ENCODE measurements at regions not wholly inside any gene's neighbourhood (a gene's known extent, or its start where the extent isn't known, plus 50 kb on each side); places are given as distances from the start of the nearest gene placed in this dataset.

DNA sequence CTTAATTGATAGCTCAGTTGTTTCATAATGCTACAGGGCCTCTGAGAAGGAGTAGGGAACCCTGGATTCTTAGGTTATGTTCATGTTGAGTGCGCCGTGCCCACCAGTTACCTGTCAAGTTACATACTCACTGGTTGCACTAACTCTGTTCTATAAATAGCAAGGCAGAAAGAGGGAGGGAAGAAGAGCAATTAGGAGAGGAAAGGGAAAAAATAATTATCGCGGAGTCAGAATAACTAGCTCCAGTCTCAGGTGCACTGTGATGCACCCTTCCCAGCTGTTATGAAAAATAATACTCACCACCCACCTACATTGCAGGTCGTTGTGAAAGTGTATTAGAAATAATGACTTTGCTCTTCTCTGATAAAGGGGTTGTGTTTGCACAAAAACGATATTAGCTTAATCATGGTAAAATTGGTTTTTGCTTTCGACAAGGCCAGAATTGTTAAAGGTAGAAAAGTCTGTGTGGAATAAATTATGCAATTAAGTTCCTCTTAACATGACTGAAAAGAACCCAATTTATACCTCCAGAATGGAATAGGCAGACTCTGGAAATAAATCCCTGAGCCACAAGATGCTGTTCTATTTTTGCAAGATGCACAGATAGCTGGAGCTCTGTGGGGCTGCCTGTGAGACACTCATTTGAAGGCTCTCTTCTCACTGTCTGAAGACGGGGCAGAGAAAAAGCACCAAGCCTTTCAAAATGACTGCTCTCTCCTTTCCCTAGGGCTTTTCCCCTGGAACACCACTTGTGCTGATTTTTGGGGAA, 137.6 kb upstream of the PITRM1 start:
- DNase-seq (ENCODE audit: low read depth) = no peak

DNA sequence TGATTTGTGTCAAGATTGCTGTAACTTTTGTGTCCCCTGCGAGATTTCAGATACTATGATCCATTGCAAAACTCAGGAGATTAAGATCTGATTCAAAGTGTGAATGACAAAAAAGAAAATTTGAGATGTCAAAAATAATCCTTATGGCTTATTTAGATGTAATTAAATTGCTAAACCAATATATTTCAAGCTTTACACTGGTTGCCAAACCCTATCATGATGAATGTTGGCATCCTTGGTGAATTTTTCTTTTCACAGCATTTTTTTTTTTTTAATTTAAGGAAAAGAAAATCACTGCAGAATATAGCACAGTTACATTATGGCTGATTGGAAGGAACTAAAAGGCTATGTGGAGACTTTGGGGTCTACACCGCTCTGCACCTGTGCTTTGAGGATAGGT, 133.5 kb upstream of the PITRM1 start:
- DNase-seq (ENCODE audit: low read depth) = no peak

DNA sequence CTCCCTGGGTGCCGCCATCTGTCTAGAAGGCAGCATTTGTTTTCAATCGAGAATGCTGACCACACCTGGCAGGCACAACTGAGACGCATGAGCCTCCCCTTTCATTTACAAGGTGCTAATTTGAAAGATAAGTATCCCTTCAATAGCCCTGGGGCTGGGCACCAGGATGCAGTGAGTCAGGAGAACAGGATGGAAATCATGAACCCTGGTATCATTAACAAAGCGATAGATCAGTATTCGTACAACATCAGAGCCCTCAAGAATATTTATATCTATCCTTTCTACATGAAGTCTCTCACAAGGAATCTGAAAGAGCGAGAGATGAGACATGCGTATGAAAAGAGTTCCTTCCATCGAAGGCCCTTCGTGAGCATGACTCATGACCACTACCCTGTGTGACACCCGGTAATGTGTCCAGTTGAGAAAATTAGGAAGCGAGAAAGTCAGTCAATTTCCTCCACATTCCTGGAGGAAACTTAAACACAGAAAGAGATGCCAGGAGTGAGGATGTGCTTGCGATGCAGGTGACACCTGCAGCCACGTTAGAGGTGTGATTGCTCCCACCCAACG, 123.1 kb upstream of the PITRM1 start:
- DNase-seq (ENCODE audit: low read depth) = no peak

DNA sequence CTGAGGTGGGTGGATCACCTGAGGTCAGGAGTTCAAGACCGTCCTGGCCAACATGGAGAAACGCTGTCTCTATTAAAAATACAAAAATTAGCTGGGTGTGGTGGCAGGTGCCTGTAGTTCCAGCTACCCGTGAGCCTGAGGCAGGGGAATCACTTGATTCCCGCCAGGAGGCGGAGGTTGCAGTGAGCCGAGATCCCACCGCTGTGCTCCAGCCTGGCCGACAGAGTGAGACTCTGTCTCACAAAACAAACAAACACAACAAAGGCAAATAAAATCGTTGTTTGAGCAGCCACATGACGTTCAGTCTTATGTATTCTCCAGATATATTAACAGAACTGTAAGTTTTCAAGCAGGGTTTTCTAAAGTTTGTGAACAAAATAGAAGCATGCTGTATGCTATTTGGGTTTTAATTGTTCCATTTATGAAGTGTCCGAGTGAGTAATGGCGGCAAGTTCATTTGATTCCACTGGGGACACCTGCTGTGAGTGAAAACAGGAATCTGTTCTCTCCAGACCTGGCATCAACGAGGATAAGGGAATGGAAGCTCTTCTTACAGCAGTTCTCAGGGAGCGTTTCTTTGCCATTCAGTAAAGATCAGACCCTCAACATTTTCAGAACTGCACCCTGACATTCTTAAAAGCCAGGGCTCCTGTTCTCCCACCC, 122.5 kb upstream of the PITRM1 start:
- DNase-seq (ENCODE audit: low read depth) = no peak

DNA sequence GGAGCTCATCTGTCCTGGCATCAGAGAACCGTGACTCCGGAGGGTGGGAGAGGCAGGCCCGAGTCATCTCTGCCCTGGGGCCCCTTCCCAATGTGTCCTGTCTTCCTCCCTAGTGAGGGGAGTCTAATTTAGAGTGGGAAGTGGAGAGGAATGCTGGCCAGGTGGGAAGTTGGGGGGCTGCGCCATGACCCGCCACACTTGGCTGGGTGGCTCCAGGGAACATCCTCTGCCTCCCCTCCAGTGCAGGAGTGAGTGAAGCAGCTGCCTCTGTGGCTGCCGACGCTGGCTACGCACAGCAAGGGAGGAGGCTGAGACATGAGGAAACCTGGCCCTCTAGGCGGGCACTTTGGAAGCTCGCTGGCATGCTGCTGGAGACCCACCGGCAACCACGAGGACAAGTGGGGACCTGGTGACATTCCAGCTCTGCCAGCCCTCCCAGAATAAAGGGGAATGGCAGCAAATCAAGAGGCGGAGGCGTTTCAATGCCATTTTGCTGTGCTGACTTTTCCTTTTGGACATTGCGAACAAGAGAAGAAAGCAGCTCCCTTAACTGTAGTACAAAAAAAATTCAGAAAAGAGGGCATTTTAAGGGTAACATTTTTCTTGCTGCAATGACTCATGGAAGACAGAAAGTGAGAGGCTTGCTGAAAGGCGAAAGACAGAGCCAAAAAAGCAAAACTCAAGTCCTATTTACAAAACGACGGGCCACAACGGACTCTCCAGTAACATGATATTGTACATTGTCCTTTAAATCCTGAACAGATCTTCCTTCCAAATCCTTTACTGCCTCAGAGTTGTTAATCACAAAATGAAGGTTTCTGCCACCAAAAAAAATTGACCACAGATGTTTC, 121.2 kb upstream of the PITRM1 start:
- no peak for DNase-seq (ENCODE audit: low read depth)

DNA sequence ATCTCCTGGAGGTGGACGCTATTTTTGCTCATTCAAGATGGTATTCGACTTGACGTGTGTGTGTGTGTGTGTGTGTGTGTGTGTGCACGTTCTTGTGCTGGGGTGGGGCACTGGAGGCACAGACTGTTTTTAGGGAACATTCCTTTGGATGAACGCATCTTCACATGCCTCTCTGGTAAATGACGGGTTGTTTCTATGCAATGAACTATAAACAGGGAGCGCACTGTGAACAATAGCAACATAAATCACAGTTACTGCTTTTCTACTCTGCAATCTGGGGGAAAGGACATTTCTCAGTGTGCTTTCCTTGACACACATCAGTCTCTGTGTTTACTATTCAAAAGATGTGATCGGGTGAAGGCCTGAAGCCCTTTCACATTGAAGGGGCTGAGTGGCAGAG, 120.1 kb upstream of the PITRM1 start:
- no peak for DNase-seq (ENCODE audit: low read depth)

DNA sequence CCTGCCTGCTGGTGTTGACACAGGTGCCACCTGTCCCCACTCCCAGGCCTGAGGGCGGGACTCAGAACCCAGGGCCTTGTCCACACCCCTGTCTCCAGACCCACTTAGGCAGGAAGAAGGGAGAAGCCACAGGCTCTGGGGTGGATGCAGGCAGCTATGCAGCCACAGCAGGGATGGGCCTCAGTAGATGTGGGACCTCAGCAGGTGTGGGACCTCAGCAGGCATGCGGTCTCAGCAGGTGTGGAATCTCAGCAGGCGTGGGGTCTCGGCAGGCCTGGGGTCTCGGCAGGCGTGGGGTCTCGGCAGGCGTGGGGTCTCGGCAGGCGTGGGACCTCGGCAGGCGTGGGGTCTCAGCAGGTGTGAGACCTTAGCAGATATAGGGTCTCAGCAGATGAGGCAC, 118.0 kb upstream of the PITRM1 start:
- DNase-seq (ENCODE audit: low read depth) = no peak

DNA sequence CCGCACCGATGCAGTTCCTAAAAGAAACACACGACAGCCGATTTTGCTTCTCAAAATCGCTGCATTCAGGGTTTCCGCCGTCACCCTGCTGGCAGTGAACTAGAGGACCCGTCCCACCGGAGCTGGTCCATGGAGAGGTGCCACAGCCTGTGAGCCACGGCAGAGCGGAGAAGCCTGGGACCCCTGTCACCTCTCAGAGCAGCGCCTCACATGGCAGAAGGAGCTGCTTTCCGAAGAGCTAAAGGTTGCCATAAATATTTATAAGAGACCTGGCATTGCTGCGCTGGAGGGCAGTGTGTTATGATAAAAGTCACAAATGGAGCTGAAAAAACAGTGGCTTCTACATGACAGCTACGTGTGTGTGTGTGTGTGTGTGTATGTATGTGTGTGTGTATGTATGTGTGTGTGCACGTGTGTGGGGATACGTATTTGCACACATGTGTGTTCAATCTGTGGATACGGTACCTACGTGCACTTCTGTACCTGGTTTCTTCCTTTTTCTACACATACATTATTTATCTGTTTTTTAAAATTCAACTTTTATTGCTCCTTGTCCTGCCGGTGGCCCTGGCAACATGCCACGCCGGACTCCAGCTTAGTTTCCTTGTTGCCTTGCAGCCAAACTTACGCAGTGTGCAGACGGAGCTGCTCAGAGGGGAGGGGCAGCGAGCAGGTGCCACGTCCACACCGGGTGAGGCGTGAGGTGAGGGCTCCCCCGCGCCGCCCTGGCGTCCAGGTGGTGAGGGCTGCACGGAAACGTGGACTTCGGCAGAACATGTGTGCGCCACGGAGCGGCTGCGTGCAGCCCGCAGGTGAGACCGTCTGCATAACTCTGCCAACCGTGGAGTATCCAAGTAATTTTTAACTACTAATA, 115.2 kb upstream of the PITRM1 start:
- DNase-seq (ENCODE audit: low read depth) = no peak

DNA sequence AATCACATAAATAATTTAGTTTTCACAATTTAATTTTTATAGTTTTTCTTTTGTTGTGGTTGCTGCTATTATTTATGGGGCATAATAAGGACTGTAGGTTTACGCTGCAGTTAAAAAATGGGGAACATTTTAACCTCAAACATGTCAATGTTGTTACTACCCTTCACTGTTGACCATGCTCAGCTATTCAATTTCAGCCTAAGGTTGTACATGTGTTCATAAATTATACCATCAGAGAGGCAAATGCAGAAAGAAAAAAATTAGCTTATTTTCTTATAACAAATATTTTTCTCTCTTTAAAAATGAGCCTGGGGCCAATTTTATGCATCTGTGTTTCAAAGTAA, 110.1 kb upstream of the PITRM1 start:
- no peak for DNase-seq (ENCODE audit: low read depth)

DNA sequence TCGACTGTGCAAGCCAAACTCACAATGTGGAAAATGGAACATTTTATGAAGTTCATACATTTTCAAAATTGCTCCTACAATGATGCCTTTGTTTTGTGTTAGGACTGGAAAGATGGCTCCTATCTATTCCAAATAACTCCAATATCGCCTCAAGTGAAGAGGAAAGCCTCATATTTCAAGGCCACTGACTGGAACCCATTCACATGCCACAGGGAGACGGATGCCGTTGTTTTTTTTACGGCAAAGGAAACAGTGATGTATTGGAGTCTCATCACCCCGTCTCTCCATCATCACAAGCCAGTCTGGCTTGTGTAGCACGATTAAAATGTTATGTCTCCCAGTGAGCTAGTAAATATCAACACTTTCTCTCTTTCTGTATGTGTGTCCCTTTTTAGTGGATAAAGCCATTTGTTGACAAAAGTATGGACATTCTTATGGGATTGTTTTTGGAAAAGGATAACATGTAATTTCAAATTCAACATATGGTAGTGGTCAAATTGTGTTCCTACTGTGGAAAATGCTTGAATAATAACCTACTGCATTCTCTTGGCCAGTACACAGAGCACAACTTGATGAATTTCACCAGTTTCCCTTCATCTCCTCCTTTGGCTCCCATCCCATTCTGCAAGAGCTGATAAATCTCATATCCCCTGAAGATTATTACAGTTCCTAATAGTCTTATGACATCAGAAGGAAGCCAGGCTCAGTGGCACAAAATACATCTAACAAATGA, 109.5 kb upstream of the PITRM1 start:
- DNase-seq (ENCODE audit: low read depth) = no peak

DNA sequence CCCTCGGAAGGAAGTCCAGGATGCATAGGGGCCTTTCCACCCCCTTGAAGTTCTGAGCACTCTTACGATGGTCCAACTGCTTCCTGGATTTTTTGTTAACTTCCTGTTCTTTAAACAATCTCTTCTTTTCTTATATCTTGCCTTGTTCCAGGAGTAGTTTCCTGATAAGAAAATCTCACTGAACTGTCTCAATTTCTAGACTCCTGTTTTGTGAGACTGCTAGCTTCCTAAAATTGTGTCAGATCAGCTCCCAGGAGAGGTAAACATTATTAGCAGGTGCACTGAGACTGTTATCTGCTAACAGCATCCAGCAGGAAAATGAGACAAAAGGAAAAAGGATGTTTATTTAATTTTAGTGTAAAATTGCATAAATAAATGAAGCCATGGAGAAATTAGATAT, 106.2 kb upstream of the PITRM1 start:
- no peak for DNase-seq (ENCODE audit: low read depth)

DNA sequence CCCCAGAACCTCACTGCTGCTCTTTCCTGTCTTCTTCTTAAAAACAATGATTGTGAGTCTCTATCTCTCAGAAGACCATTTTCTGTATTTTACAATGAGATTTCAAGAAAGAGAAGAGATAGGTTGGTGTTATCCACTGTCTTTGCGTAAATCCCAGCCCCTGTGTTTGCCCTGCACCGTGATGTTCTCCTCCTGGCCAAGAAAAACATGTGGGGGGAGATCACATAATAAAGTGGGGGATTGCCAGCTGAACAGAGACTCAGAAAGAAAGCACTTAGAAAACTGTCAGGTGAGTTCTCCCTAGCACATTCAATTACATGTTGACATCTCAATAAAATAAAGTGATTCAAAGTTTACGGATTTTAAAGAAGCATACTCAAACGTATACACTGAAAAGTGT, 105.0 kb upstream of the PITRM1 start:
- DNase-seq (ENCODE audit: low read depth) = no peak

DNA sequence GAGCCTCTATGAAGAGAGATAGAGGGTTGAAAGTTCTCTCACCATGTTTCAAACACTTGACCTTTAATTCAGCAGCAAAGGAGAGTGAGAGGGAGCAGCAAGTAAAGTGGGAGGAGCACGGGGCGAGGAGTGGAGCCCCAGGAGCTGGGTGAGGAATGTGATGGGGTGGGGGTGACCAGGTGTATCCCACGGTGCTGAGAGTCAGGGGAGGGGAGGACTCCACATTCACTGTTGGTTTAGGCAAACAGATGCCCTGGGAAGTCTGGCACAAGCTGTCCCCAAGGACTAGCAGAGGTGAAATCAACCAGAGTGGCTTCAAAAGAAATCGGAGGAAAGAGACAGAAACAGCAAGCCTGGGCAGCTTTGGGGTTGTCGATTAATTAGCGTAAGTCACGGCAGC, 101.8 kb upstream of the PITRM1 start:
- no peak for DNase-seq (ENCODE audit: low read depth)

DNA sequence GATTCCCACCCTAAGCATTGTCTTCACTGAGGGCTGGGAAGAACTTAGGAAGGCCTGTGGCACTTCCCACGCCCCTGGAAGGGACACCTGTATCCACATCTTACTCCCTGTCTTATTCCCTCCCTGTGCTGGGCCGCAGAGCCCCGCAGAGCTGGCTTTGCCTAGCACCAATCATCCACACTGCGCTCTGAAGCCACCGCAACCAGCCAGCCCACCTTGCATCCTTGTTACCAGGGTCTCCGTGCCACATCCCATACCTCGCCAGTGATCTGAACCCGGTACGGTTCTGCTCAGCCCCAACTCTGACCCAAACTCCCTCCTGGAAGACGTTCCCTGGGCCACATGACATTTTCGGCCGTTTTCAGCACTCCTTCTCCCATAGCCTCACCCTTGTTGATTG, 101.4 kb upstream of the PITRM1 start:
- DNase-seq (ENCODE audit: low read depth) = no peak

DNA sequence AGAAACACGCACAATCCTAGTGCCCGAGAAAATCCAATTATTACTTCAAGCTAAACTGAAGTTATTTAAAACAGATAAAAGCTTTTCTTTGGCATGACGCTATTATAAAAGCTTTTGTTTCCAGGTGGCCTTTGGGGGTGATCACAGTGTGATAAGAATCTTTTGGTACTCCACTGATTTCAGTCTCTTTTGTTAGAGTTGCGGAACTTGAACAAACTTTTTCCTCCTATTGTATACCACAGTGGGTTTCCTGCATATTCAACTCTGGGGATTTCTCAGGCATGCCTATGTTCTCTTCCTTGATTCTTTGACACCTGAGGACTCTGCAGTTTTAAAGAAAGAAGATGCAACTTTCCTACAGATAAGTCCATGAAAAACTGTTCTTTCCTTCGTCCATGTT, 99.7 kb upstream of the PITRM1 start:
- DNase-seq (ENCODE audit: low read depth) = no peak

DNA sequence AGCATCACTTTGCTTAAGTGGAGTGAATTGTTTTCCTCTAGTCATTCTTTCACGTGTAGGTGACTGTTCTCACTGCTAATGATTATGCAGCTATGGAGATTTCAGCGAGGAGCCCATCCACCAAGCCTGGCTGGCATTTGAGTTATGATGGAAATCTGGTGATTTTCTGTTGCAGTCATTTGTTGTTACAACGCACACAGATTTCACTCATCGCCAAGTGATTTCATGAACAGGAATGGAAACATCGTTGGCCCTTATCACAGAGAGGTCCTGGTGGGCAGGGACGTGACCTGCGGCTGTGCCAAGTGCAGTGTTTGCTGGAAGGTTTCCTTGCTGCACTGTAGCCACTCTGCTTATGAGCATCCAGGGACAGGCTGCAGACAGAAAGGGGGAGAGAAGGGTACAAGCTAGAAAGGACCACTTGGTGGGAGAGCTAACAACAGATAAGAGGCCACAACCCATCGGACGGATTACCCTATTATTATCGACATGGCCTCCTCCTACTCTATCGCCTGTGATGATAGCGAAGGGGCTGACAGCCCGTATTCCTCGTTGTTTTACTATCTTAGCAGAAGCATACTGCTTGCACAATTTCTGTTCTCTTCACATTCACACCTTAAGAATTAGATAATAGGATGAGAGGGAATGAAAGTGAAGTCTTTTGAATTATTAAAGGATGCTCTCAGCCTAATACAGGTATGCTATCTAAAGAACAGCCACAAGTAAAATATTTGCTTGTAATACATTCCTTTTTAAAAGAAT, 99.0 kb upstream of the PITRM1 start:
- no peak for DNase-seq (ENCODE audit: low read depth)

DNA sequence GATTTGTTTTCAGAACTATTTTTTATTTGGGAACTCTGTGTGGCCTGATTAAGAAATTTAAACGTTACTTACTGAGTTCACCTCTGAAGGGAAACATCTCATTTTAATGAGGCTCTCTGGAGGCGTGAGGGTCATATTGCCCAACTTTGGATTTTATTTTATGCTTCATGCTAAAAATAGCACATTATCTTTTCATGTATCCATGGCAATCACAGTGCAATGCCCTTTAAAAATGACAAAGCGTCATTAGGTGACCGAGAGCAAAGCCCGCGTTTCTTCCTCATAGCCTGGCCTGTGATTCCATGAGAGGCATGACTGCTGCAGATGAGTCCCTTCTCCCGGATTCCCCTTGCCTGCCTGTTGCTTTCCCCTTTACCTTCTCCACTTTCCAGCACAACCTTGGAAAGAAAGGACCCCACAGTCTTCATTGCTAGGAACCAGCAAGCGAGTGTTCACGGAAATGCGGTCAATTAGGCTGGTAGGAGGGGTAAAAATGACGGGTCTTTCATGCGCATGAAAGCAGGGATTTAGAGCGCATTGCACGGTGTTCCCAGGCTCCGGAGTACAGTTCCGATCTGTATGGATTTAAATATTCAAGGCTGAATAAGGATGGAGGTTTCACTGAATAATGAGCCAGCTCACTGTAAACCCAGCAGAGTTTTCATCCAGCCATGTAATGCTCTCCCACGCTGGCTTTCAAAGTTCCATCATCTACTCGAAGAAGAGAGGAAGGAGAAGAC, 98.2 kb upstream of the PITRM1 start:
- DNase-seq (ENCODE audit: low read depth) = no peak

DNA sequence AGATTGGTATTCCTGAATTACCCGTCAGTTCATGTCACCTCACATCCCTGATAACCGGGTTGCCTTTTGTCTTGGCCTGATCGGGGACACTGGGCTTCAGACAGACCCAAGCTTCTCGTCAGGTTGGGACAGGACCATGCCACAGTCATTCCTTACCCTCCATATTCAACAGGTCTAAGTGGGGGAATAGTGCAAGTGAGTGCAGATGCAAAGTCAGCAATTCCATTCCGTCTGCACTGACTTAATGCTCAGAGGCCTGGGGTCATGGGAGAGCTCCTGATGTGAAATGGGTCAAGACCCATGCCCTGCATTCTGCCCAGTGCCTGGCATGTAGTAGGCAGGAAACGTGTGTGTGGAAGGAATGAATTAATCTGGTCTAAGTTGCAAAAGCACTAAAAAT, 95.4 kb upstream of the PITRM1 start:
- DNase-seq (ENCODE audit: low read depth) = no peak

DNA sequence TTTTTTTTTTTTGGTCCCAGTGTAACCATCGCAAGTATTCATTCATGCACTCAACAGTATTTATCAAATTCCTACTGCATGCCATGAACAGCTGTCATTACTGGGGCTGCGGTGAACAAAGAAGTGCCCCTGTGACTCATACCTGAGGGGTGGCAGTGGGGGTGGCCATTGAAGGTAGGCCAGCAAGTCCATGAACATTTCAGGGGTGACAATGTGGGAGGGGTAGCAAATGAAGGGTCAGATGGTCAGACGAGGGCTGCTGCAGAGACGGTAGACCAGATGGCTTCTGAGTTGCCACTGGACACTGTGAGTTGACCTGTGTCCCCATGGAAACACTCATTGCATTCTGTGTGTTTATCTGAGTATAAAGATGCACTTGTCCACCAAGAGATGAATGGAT, 92.5 kb upstream of the PITRM1 start:
- no peak for DNase-seq (ENCODE audit: low read depth)
